DND-41 (cell line): ENCODE measurements at regions not wholly inside any gene's neighbourhood (a gene's known extent, or its start where the extent isn't known, plus 50 kb on each side); places are given as distances from the start of the nearest gene placed in this dataset.

Experiments
- ATAC-seq: fragments of 200-7000 bp; cut with Tn5 transposase; 3 replicates; pipeline ENCODE4 v1.9.1; 2021; ENCODE audit warnings: low read depth; ENCODE audit not compliant: insufficient read depth
- DNase-seq: peaks from one replicate; pipeline ENCODE4 v3.0.0-alpha.2; 2020
- H2AFZ ChIP-seq: 2 replicates; pipeline ENCODE4 v1.6.0; 2012; ENCODE audit warnings: low read depth, low read length
- H3K27ac ChIP-seq: 2 replicates; pipeline ENCODE4 v1.5.1; 2012; ENCODE audit warnings: low read length, inconsistent platforms
- H3K27me3 ChIP-seq: fragments of 200-600 bp; sonication (generic); 2 replicates; pipeline ENCODE4 v1.6.0; 2012; ENCODE audit warnings: low read length, mild to moderate bottlenecking, inconsistent platforms; ENCODE audit not compliant: insufficient read depth, poor library complexity
- H3K36me3 ChIP-seq: 2 replicates; pipeline ENCODE4 v1.5.1; 2012; ENCODE audit warnings: low read length, inconsistent platforms; ENCODE audit not compliant: insufficient read depth
- H3K4me1 ChIP-seq: 2 replicates; pipeline ENCODE4 v1.5.1; 2012; ENCODE audit warnings: mild to moderate bottlenecking, low read length; ENCODE audit not compliant: insufficient read depth
- H3K4me2 ChIP-seq: 2 replicates; pipeline ENCODE4 v1.6.0; 2012; ENCODE audit warnings: mild to moderate bottlenecking, moderate library complexity, low read length, inconsistent platforms; ENCODE audit not compliant: insufficient read depth
- H3K4me3 ChIP-seq, 2 experiments: fragments of 200-600 bp in 1 of 2; shearing (Covaris generic) in 1 of 2; 2 replicates each; pipeline ENCODE4 v1.5.1; 2012 to 2016; ENCODE audit warnings: inconsistent platforms in 2 of 2, low read length in 2 of 2, mild to moderate bottlenecking in 2 of 2, low read depth in 1 of 2, moderate library complexity in 1 of 2
- H3K79me2 ChIP-seq: 2 replicates; pipeline ENCODE4 v1.6.0; 2012; ENCODE audit warnings: low read length, inconsistent platforms; ENCODE audit not compliant: insufficient read depth
- H3K9ac ChIP-seq: 2 replicates; pipeline ENCODE4 v1.6.0; 2012; ENCODE audit warnings: low read depth, mild to moderate bottlenecking, inconsistent platforms, low read length, moderate library complexity
- H3K9me3 ChIP-seq: 2 replicates; pipeline ENCODE4 v1.5.1; 2012; ENCODE audit warnings: low read length, moderate library complexity, mild to moderate bottlenecking, inconsistent platforms; ENCODE audit not compliant: insufficient read depth, severe bottlenecking
- H4K20me1 ChIP-seq: 2 replicates; pipeline ENCODE4 v1.6.0; 2012; ENCODE audit warnings: low read length; ENCODE audit not compliant: insufficient read depth
- CTCF ChIP-seq: IDR thresholded peaks from 2 replicates; pipeline ENCODE4 v1.5.1; 2012; ENCODE audit warnings: borderline replicate concordance, low read length, moderate library complexity, mild to moderate bottlenecking; ENCODE audit not compliant: poor library complexity, severe bottlenecking; ENCODE audit errors: extremely low read depth
- EZH2 ChIP-seq: IDR thresholded peaks from 3 replicates; pipeline ENCODE4 v1.6.1; 2012; ENCODE audit warnings: borderline replicate concordance, low read depth, mild to moderate bottlenecking, moderate library complexity, low read length, inconsistent platforms; ENCODE audit not compliant: severe bottlenecking

GRCh38 chr2:147689220-147689909 is 155.5 kb upstream of the ACVR2A start:
- H3K4me2 ChIP-seq: no peak overlapping the region
- no peak overlapping the region for H3K27ac ChIP-seq
- no peaks in the 10 kb centered on the region for H3K27me3 ChIP-seq
- no peak overlapping the region for H3K4me3 ChIP-seq
- no peak overlapping the region for H3K9ac ChIP-seq
- ATAC-seq (no peak), DNase-seq (no peak)
- TF ChIP-seq EZH2: no peak
- TF ChIP-seq CTCF: no peak
- H3K4me1 ChIP-seq: no peaks in the 10 kb centered on the region
- no peak overlapping the region for H2AFZ ChIP-seq
- no peaks in the 10 kb centered on the region for H4K20me1 ChIP-seq
- no peaks in the 10 kb centered on the region for H3K79me2 ChIP-seq
- H3K36me3 ChIP-seq: no peaks in the 10 kb centered on the region
- H3K9me3 ChIP-seq: no peaks in the 10 kb centered on the region

GRCh38 chr2:147688242-147688641 is 156.6 kb upstream of the ACVR2A start:
- Histone ChIP-seq H4K20me1 (no peaks in the 10 kb centered on the region), H3K27me3 (no peaks in the 10 kb centered on the region)

GRCh38 chr2:147686365-147686764 is 158.5 kb upstream of the ACVR2A start:
- Histone ChIP-seq H3K36me3 (no peaks in the 10 kb centered on the region), H3K4me2 (no peak overlapping the region), H3K9me3 (no peaks in the 10 kb centered on the region), H3K4me3 (no peak overlapping the region), H4K20me1 (no peaks in the 10 kb centered on the region), H2AFZ (no peak overlapping the region), H3K27ac (no peak overlapping the region), H3K79me2 (no peaks in the 10 kb centered on the region), H3K9ac (no peak overlapping the region), H3K27me3 (no peaks in the 10 kb centered on the region), H3K4me1 (no peaks in the 10 kb centered on the region)
- TF ChIP-seq EZH2 (no peak), CTCF (no peak)
- ATAC-seq: no peak
- DNase-seq: no peak

More at GRCh38 chr2:147688242-147688641, 156.6 kb upstream of the ACVR2A start:
- ATAC-seq: no peak
- no peak overlapping the region for H3K27ac ChIP-seq
- H3K4me2 ChIP-seq: no peak overlapping the region
- H3K4me1 ChIP-seq: no peaks in the 10 kb centered on the region
- no peaks in the 10 kb centered on the region for H3K36me3 ChIP-seq
- H2AFZ ChIP-seq: no peak overlapping the region
- DNase-seq: no peak
- no peaks in the 10 kb centered on the region for H3K79me2 ChIP-seq
- H3K9me3 ChIP-seq: no peaks in the 10 kb centered on the region
- no peak overlapping the region for H3K9ac ChIP-seq
- TF ChIP-seq EZH2 (no peak), CTCF (no peak)
- no peak overlapping the region for H3K4me3 ChIP-seq

DNA sequence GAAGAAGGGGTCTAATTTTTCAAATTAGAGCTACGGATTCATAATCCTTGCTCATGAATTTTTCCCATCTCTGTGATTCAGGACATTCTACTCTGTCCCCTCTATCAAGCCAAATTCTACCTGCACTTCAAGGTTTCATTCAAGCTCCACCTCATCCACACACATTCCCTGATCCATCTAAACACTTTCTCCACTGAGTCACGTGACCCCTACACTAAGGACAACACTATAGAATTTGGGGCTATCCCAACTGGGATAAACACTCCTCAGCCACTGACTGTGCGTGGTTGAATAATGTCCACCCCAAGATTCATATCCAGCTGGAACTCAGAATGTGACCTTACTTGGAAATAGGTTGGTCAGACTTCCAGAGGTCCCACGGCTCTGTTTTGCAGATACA is 159.9 kb upstream of the ACVR2A start:
- Histone ChIP-seq H3K79me2 (no peaks in the 10 kb centered on the region), H4K20me1 (no peaks in the 10 kb centered on the region), H3K9ac (no peak overlapping the region), H3K27me3 (no peaks in the 10 kb centered on the region), H3K27ac (no peak overlapping the region), H3K9me3 (no peaks in the 10 kb centered on the region), H3K36me3 (no peaks in the 10 kb centered on the region), H3K4me1 (no peaks in the 10 kb centered on the region), H3K4me2 (no peak overlapping the region), H3K4me3 (no peak overlapping the region), H2AFZ (no peak overlapping the region)
- DNase-seq: no peak
- TF ChIP-seq EZH2 (no peak), CTCF (no peak)
- ATAC-seq: no peak
